GM23248 (cell line): ENCODE measurements at regions not wholly inside any gene's neighbourhood (a gene's known extent, or its start where the extent isn't known, plus 50 kb on each side); places are given as distances from the start of the nearest gene placed in this dataset.

Source experiments
- EZH2 ChIP-seq: fragments of 200-600 bp; sonication (generic); IDR thresholded peaks from 2 replicates; pipeline ENCODE4 v1.6.1; 2018; ENCODE audit warnings: antibody characterized with exemption, mild to moderate bottlenecking; ENCODE audit not compliant: insufficient read depth, poor library complexity, severe bottlenecking
- EZH2phosphoT487 ChIP-seq: fragments of 200-600 bp; sonication (generic); IDR thresholded peaks from 2 replicates; pipeline ENCODE4 v1.6.1; 2018; ENCODE audit warnings: antibody characterized with exemption, moderate library complexity, mild to moderate bottlenecking, low read depth; ENCODE audit not compliant: insufficient read depth

GRCh38 chr4:124903995-124904722 lies 191.6 kb upstream of the ANKRD50 start:
- TF ChIP-seq EZH2phosphoT487 (no peak), EZH2 (no peak)
